Fibroblast of lung (primary cell): ENCODE measurements at regions not wholly inside any gene's neighbourhood (a gene's known extent, or its start where the extent isn't known, plus 50 kb on each side); places are given as distances from the start of the nearest gene placed in this dataset.

Source experiments
- DNase-seq, 2 donors: peaks; one replicate each; pipeline versions ENCODE4 v3.0.0 to v3.0.0-alpha.2; 2010; ENCODE audit warnings: low read depth in 2 of 2
- H2AFZ ChIP-seq: 2 replicates; pipeline ENCODE4 v1.5.1; 2012; ENCODE audit warnings: low read length, control low read depth, inconsistent platforms
- H3K27ac ChIP-seq: 2 replicates; pipeline ENCODE4 v1.5.1; 2011; ENCODE audit warnings: low read length, control low read depth; ENCODE audit not compliant: insufficient read depth
- H3K27me3 ChIP-seq: 2 replicates; pipeline ENCODE4 v1.5.1; 2011; ENCODE audit warnings: mild to moderate bottlenecking, low read length; ENCODE audit not compliant: control insufficient read depth, insufficient read depth
- H3K36me3 ChIP-seq: 2 replicates; pipeline ENCODE4 v1.5.1; 2011; ENCODE audit warnings: low read length; ENCODE audit not compliant: control insufficient read depth, insufficient read depth
- H3K4me1 ChIP-seq: 2 replicates; pipeline ENCODE4 v1.5.1; 2011; ENCODE audit warnings: low read length; ENCODE audit not compliant: control insufficient read depth, insufficient read depth; ENCODE audit errors: extremely low read depth
- H3K4me2 ChIP-seq: 2 replicates; pipeline ENCODE4 v1.5.1; 2011; ENCODE audit warnings: low read length, control low read depth; ENCODE audit not compliant: insufficient read depth; ENCODE audit errors: extremely low read depth
- H3K4me3 ChIP-seq, 4 experiments: fragments of 200-600 bp in 1 of 4; sonication (generic) in 1 of 4; replicated peaks in 1 of 4; 2 replicates each; pipeline ENCODE4 v1.5.1; 2011 to 2016; ENCODE audit warnings: low read length in 4 of 4, low read depth in 3 of 4, mild to moderate bottlenecking in 3 of 4, control low read depth in 2 of 4, inconsistent platforms in 1 of 4, mixed read lengths in 1 of 4; ENCODE audit not compliant: insufficient read depth in 1 of 4; ENCODE audit errors: control extremely low read depth in 1 of 4
- H3K79me2 ChIP-seq: 2 replicates; pipeline ENCODE4 v1.5.1; 2012; ENCODE audit warnings: mild to moderate bottlenecking, low read length, inconsistent platforms; ENCODE audit not compliant: control insufficient read depth, insufficient read depth
- H3K9ac ChIP-seq: 2 replicates; pipeline ENCODE4 v1.5.1; 2011; ENCODE audit warnings: mild to moderate bottlenecking, low read length, control low read depth; ENCODE audit not compliant: insufficient read depth
- H3K9me3 ChIP-seq: 2 replicates; pipeline ENCODE4 v1.5.1; 2012; ENCODE audit warnings: low read depth, low read length; ENCODE audit not compliant: control insufficient read depth, insufficient read depth
- H4K20me1 ChIP-seq: 2 replicates; pipeline ENCODE4 v1.5.1; 2011; ENCODE audit warnings: low read length; ENCODE audit not compliant: control insufficient read depth, insufficient read depth; ENCODE audit errors: extremely low read depth
- CTCF ChIP-seq, 2 donors: IDR thresholded peaks in 1 of 2; conservative IDR thresholded peaks in 1 of 2; 1 replicate in 1 of 2; 2 replicates in 1 of 2; pipeline ENCODE4 v1.5.1; 2011 to 2012; ENCODE audit warnings: low read length in 2 of 2, control low read depth in 1 of 2, inconsistent platforms in 1 of 2, low read depth in 1 of 2, mild to moderate bottlenecking in 1 of 2
- EZH2 ChIP-seq: IDR thresholded peaks from 2 replicates; pipeline ENCODE4 v1.5.1; 2012; ENCODE audit warnings: low read length, control low read depth, mild to moderate bottlenecking; ENCODE audit errors: missing control alignments

DNA sequence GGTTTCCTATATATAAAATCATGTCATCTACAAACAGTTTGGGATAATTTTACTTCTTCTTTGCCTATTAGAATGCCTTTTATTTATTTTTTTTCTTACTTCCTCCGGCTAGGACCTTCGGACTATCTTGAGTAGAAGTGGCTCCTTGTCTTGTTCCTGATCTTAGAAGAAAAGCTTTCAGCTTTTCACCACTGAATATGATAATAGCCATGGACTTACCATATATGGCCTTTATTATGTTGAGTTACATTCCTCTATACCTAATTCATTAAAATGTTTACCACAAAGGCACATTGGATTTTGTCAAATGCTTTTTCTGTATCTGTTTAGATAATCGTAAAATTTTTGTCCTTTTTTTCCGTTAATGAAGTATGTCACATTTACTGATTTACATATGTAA lies 395.7 kb downstream of the NXPH1 start:
- no peak for DNase-seq
- H4K20me1 ChIP-seq = no peaks in the 10 kb centered on the region
- H3K36me3 ChIP-seq = no peaks in the 10 kb centered on the region
- H2AFZ ChIP-seq = no peak overlapping the region
- no peak overlapping the region for H3K4me2 ChIP-seq
- H3K27ac ChIP-seq = no peak overlapping the region
- no peaks in the 10 kb centered on the region for H3K27me3 ChIP-seq
- H3K4me1 ChIP-seq = no peaks in the 10 kb centered on the region
- no peak overlapping the region for H3K4me3 ChIP-seq
- TF ChIP-seq CTCF (conservative IDR thresholded peaks at IDR 0.05 in 1 of 2, IDR thresholded peaks at IDR 0.05 in 1 of 2; ENCODE audit: low read depth in 1 of 2, low read length in 2 of 2) (no peak), EZH2 (no peak)
- H3K9me3 ChIP-seq = no peaks in the 10 kb centered on the region
- no peaks in the 10 kb centered on the region for H3K79me2 ChIP-seq
- no peak overlapping the region for H3K9ac ChIP-seq

DNA sequence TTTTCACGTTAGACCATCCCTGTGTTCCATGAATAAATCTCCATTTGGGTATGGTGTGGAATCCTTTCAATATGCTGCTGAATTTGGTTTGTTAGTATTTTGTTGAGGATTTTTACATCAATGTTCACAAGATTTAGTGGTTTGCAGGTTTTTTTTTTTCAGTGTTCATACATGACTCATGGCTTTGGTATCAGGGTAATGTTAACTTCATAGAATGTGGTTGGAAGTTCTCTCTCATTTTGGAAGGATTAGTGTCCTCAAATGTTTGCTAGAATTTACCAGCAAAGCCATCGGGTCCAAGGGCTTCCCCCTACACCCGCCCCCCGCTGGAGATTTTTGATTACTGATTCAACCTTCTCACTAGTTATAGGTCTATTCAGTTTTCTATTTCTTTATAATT lies 398.0 kb downstream of the NXPH1 start:
- Histone ChIP-seq H4K20me1 (no peaks in the 10 kb centered on the region), H3K79me2 (no peaks in the 10 kb centered on the region), H3K4me1 (no peaks in the 10 kb centered on the region), H3K9me3 (no peaks in the 10 kb centered on the region), H3K27me3 (no peaks in the 10 kb centered on the region), H3K36me3 (no peaks in the 10 kb centered on the region), H3K9ac (no peak overlapping the region), H3K4me3 (no peak overlapping the region), H3K4me2 (no peak overlapping the region), H2AFZ (no peak overlapping the region), H3K27ac (no peak overlapping the region)
- TF ChIP-seq CTCF (conservative IDR thresholded peaks at IDR 0.05 in 1 of 2, IDR thresholded peaks at IDR 0.05 in 1 of 2; ENCODE audit: low read depth in 1 of 2, low read length in 2 of 2) (no peak), EZH2 (no peak)
- peak in 1 of 2 donors; percentile 44 for DNase-seq

DNA sequence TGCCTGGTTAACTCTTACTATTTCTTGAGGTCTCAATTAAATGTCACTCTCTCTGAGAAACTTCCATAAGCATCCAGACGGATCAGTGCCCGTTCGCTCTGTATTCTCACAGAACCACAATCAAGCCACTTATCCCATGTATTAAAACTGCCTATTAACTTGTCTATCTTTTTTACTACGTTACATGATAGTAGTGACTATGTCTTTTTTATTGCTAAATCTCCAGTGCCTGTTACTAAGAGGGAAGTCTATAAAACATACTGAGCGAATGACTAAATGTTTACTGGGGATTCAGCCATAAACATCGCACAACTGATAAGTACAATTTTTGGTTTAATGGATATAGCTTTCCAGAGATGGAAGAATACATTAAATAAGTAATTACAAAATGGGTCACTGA lies 399.9 kb downstream of the NXPH1 start:
- H3K27me3 ChIP-seq = no peaks in the 10 kb centered on the region
- no peaks in the 10 kb centered on the region for H4K20me1 ChIP-seq
- H3K79me2 ChIP-seq = no peaks in the 10 kb centered on the region
- no peak overlapping the region for H3K4me3 ChIP-seq
- H2AFZ ChIP-seq = no peak overlapping the region
- TF ChIP-seq CTCF (conservative IDR thresholded peaks at IDR 0.05 in 1 of 2, IDR thresholded peaks at IDR 0.05 in 1 of 2; ENCODE audit: low read depth in 1 of 2, low read length in 2 of 2) (no peak), EZH2 (no peak)
- H3K4me1 ChIP-seq = no peaks in the 10 kb centered on the region
- H3K9me3 ChIP-seq = no peaks in the 10 kb centered on the region
- H3K27ac ChIP-seq = no peak overlapping the region
- DNase-seq = no peak
- no peaks in the 10 kb centered on the region for H3K36me3 ChIP-seq
- H3K4me2 ChIP-seq = no peak overlapping the region
- no peak overlapping the region for H3K9ac ChIP-seq
